IMR-90 (cell line): ENCODE measurements at regions not wholly inside any gene's neighbourhood (a gene's known extent, or its start where the extent isn't known, plus 50 kb on each side); places are given as distances from the start of the nearest gene placed in this dataset.

Experiments
- ATAC-seq: fragments of 200-7000 bp; cut with Tn5 transposase; 2 replicates; pipeline ENCODE4 v1.9.1; 2020; ENCODE audit warnings: low read depth, mild to moderate bottlenecking, moderate library complexity
- BruUV-seq: library from RNA; stranded (reverse); fragments of 400-500 nt; replicated peaks from 2 replicates; lab custom pipeline; 2021; lab: Mats Ljungman, UMichigan
- CTCF ChIA-PET: fragments of 300-600 bp; formaldehyde crosslinking; extraction: SDS; loops from one replicate; lab custom pipeline; 2021; ENCODE audit warnings: antibody characterized with exemption; lab: Yijun Ruan, JAX
- POLR2A ChIA-PET: fragments of 300-600 bp; sonication (Branson Sonifier 250); formaldehyde crosslinking; loops from one replicate; lab custom pipeline; 2022; ENCODE audit warnings: antibody characterized with exemption; ENCODE audit not compliant: unreplicated experiment; lab: Charles Lee
- DNase-seq: peaks from one replicate; pipeline ENCODE4 v3.0.0; 2013
- H2AFZ ChIP-seq: replicated peaks from 2 replicates; pipeline ENCODE3; 2013; ENCODE audit warnings: low read length, mild to moderate bottlenecking; ENCODE audit not compliant: poor library complexity
- H2AK5ac ChIP-seq: 2 replicates; pipeline ENCODE4 v1.6.1; 2013; ENCODE audit warnings: low read depth, low read length, inconsistent platforms
- H2AK9ac ChIP-seq: replicated peaks from 2 replicates; pipeline ENCODE3; 2013; ENCODE audit warnings: mild to moderate bottlenecking, low read depth, low read length, moderate library complexity; ENCODE audit not compliant: poor library complexity
- H2BK120ac ChIP-seq: 2 replicates; pipeline ENCODE4 v1.6.1; 2013; ENCODE audit warnings: low read depth, low read length, inconsistent platforms
- H2BK15ac ChIP-seq: 3 replicates; pipeline ENCODE4 v1.6.1; 2013; ENCODE audit warnings: low read depth, low read length, inconsistent platforms
- H2BK20ac ChIP-seq: 2 replicates; pipeline ENCODE4 v1.6.1; 2013; ENCODE audit warnings: low read depth, mild to moderate bottlenecking, inconsistent platforms, low read length, moderate library complexity
- H2BK5ac ChIP-seq: 2 replicates; pipeline ENCODE4 v1.6.1; 2013; ENCODE audit warnings: mild to moderate bottlenecking, low read depth, low read length, inconsistent platforms; ENCODE audit not compliant: poor library complexity, severe bottlenecking
- H3K14ac ChIP-seq: replicated peaks from 2 replicates; pipeline ENCODE4 v1.6.1; 2013; ENCODE audit warnings: low read depth, low read length, inconsistent platforms
- H3K18ac ChIP-seq: 2 replicates; pipeline ENCODE4 v1.6.1; 2013; ENCODE audit warnings: low read depth, low read length, control low read depth
- H3K23ac ChIP-seq: 2 replicates; pipeline ENCODE4 v1.6.1; 2013; ENCODE audit warnings: low read depth, low read length, inconsistent platforms
- H3K27ac ChIP-seq: 2 replicates; pipeline ENCODE4 v1.5.1; 2013; ENCODE audit warnings: mild to moderate bottlenecking, control low read depth, low read length; ENCODE audit not compliant: insufficient read depth
- H3K27me3 ChIP-seq: 2 replicates; pipeline ENCODE4 v1.6.1; 2013; ENCODE audit warnings: low read length; ENCODE audit not compliant: control insufficient read depth, insufficient read depth
- H3K36me3 ChIP-seq: 2 replicates; pipeline ENCODE4 v1.6.1; 2013; ENCODE audit warnings: low read length, mixed read lengths; ENCODE audit not compliant: control insufficient read depth, insufficient read depth
- H3K4ac ChIP-seq: 2 replicates; pipeline ENCODE4 v1.6.1; 2013; ENCODE audit warnings: low read depth, low read length, inconsistent platforms
- H3K4me1 ChIP-seq: 2 replicates; pipeline ENCODE4 v1.6.1; 2013; ENCODE audit warnings: low read length, mixed read lengths; ENCODE audit not compliant: control insufficient read depth, insufficient read depth
- H3K4me2 ChIP-seq: 2 replicates; pipeline ENCODE4 v1.6.1; 2013; ENCODE audit warnings: low read depth, mild to moderate bottlenecking, control low read depth, low read length, moderate library complexity
- H3K4me3 ChIP-seq: 2 replicates; pipeline ENCODE4 v1.5.1; 2013; ENCODE audit warnings: low read depth, mild to moderate bottlenecking, control low read depth, low read length, moderate library complexity; ENCODE audit not compliant: insufficient read depth
- H3K56ac ChIP-seq: 2 replicates; pipeline ENCODE4 v1.6.1; 2013; ENCODE audit warnings: low read length, inconsistent platforms; ENCODE audit not compliant: insufficient read depth; ENCODE audit errors: extremely low read depth
- H3K79me1 ChIP-seq, 2 experiments: 2 replicates each; pipeline ENCODE4 v1.6.1; 2013; ENCODE audit warnings: low read length in 2 of 2, inconsistent platforms in 1 of 2, low read depth in 1 of 2
- H3K9ac ChIP-seq: 2 replicates; pipeline ENCODE4 v1.6.1; 2013; ENCODE audit warnings: low read depth, low read length, control low read depth
- H3K9me1 ChIP-seq: 2 replicates; pipeline ENCODE4 v1.6.1; 2013; ENCODE audit warnings: low read length, inconsistent platforms; ENCODE audit not compliant: insufficient read depth
- H3K9me3 ChIP-seq: 2 replicates; pipeline ENCODE4 v1.6.1; 2013; ENCODE audit warnings: low read length; ENCODE audit not compliant: control insufficient read depth, insufficient read depth
- H4K20me1 ChIP-seq: 2 replicates; pipeline ENCODE4 v1.6.1; 2013; ENCODE audit warnings: low read length, inconsistent platforms; ENCODE audit not compliant: insufficient read depth
- H4K5ac ChIP-seq: 2 replicates; pipeline ENCODE4 v1.6.1; 2013; ENCODE audit warnings: mild to moderate bottlenecking, low read depth, low read length, control low read depth
- H4K8ac ChIP-seq, 2 experiments: 2 replicates each; pipeline ENCODE4 v1.6.1; 2013; ENCODE audit warnings: low read depth in 2 of 2, low read length in 2 of 2, control low read depth in 1 of 2, inconsistent platforms in 1 of 2
- H4K91ac ChIP-seq: 2 replicates; pipeline ENCODE4 v1.6.1; 2013; ENCODE audit warnings: low read depth, low read length, inconsistent platforms; ENCODE audit not compliant: insufficient read depth
- CEBPB ChIP-seq: IDR thresholded peaks from 2 replicates; pipeline ENCODE4 v1.6.1; 2012; ENCODE audit warnings: low read depth, low read length, improper control_type of control experiment
- CHD1 ChIP-seq: IDR thresholded peaks from 2 replicates; pipeline ENCODE4 v1.6.1; 2012; ENCODE audit warnings: low read depth, low read length, improper control_type of control experiment
- MXI1 ChIP-seq: IDR thresholded peaks from 2 replicates; pipeline ENCODE4 v1.6.1; 2012; ENCODE audit warnings: low read depth, mild to moderate bottlenecking, low read length, moderate library complexity, borderline replicate concordance
- RFX5 ChIP-seq: IDR thresholded peaks from 2 replicates; pipeline ENCODE4 v1.8.0; 2012; ENCODE audit warnings: low read depth, mild to moderate bottlenecking, low read length, moderate library complexity
- WGBS, 2 experiments: methylation state at CpG; one replicate each; pipeline versions ENCODE4 v1.1.5 to v1.1.7; 2013; ENCODE audit warnings: missing lambda C conversion rate in 2 of 2; ENCODE audit not compliant: insufficient read length in 1 of 2; ENCODE audit errors: extremely low coverage in 2 of 2; 5-methylcytosine and 5-hydroxymethylcytosine counted together
- dilution Hi-C: fragments of 300-500 bp; cut with HindIII; formaldehyde crosslinking; loops from one replicate; pipeline ENCODE4 v1.14.3; 2018; ENCODE audit warnings: low sequenced_read_pairs; ENCODE audit not compliant: unreplicated experiment
- in situ Hi-C: fragments of 300-500 bp; cut with MboI; formaldehyde crosslinking; loops from 3 replicates; pipeline ENCODE4 v1.14.3; 2019; ENCODE audit warnings: low sequenced_read_pairs, inconsistent platforms, mixed read lengths
- intact Hi-C: fragments of 100-400 bp; cut with micrococcal nuclease; formaldehyde crosslinking; loops from 2 replicates; pipeline ENCODE4 v1.10.0; 2022

DNA sequence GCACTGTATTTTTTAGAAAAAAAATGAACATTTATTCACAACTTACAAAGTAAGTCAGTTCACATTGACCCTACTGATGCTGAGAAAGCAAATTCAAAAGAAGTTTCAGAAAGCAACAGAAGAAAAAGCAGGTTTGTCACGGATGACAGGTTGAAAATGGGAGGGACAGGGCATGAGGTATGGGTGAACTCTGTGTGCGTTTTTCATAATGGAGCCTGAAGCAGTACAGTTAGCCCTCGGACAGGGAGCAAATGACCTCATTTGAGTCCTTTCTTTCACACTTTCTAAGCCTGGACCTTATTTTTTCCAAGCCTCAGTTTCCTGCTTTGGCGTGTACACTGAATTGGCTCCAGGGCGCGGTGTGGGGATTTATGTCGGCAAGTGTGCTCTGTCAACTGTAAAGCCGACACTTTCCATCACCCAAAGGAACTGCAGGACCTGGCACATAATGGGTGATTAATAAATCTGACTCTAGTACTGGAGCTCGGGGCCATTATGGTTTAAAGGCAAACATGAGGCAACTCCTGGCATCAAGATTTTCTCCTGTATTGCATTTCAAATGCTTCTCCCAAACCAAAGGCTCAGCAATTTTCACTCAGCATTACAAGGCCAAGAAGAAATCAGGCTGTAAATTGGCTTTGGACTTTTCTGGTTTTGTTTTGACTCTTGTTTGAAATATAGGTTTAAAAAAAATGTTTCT, 345.5 kb upstream of the DUSP10 start:
- no peak overlapping the region for H4K91ac ChIP-seq

More for the DNA sequence above, 345.5 kb upstream of the DUSP10 start:
- no TSS peak for BruUV-seq
- no peaks in the 10 kb centered on the region for H3K27me3 ChIP-seq
- no peak overlapping the region for H3K4me3 ChIP-seq
- ATAC-seq: no peak
- H3K56ac ChIP-seq: no peak overlapping the region
- ChIA-PET POLR2A (no interaction called here), CTCF (no interaction called here)
- no peak overlapping the region for H3K27ac ChIP-seq
- H3K4me2 ChIP-seq: no peak overlapping the region
- no peaks in the 10 kb centered on the region for H4K20me1 ChIP-seq
- no peak overlapping the region for H2AK5ac ChIP-seq
- intact Hi-C loops: no loop called here
- no peak overlapping the region for H4K8ac ChIP-seq
- H4K5ac ChIP-seq: no peak overlapping the region
- no peak for DNase-seq
- H2BK120ac ChIP-seq: no peak overlapping the region
- no peak overlapping the region for H2BK15ac ChIP-seq
- 86% methylated on average over 1 of the region's 9 CpGs; no CpG with 5 or more reads in 1 of the 2 experiments for WGBS, 2 experiments
- dilution Hi-C loops: no loop called here
- no peak overlapping the region for H2AK9ac ChIP-seq
- no peaks in the 10 kb centered on the region for H3K36me3 ChIP-seq
- no peak overlapping the region for H3K14ac ChIP-seq
- H3K9me1 ChIP-seq: no peaks in the 10 kb centered on the region
- no peak overlapping the region for H3K18ac ChIP-seq
- H3K4me1 ChIP-seq: peaks cover 2% of the 10 kb centered on the region
- H2BK5ac ChIP-seq: no peak overlapping the region
- no peak overlapping the region for H3K9ac ChIP-seq
- in situ Hi-C loops: no loop called here
- no peak overlapping the region for H3K23ac ChIP-seq
- no peaks in the 10 kb centered on the region; the same call in 1 of the 2 replicates for H3K9me3 ChIP-seq
- H3K79me1 ChIP-seq: no peaks in the 10 kb centered on the region
- TF ChIP-seq MXI1 (no peak), RFX5 (no peak), CHD1 (no peak), CEBPB (no peak)
- H2AFZ ChIP-seq: no peak overlapping the region
- no peak overlapping the region for H3K4ac ChIP-seq
- no peak overlapping the region for H2BK20ac ChIP-seq
